NCI-H2196 (cell line): ENCODE measurements at regions not wholly inside any gene's neighbourhood (a gene's known extent, or its start where the extent isn't known, plus 50 kb on each side); places are given as distances from the start of the nearest gene placed in this dataset.

ENCODE experiments used
- DNase-seq: peaks from one replicate; lab custom pipeline; 2025; ENCODE audit not compliant: unreplicated experiment; lab: John Stamatoyannopoulos, UW

DNA sequence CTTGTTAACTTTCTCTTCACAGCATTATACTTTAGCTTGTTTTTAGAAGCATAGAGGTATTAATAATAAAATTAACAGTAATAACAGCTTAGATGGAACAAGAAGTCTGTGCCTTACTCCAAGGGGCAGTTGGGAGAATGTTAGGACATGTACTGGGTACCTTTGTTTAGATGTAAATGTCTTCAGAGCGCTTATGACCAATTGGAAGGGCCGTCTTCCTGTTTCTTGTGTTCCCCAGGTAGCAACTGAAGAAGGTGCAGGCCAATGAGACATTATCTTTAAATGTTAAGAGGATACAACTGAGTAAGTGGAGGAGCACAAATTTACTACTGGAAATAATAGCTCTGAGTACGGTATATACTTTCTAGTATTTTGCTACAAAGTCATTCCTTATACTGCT, 180.9 kb upstream of the SYT1 start:
- no peak for DNase-seq

- no peak for DNase-seq
These were observed 180.2 kb upstream of the SYT1 start for GRCh38 chr12:78684419-78684818.

DNA sequence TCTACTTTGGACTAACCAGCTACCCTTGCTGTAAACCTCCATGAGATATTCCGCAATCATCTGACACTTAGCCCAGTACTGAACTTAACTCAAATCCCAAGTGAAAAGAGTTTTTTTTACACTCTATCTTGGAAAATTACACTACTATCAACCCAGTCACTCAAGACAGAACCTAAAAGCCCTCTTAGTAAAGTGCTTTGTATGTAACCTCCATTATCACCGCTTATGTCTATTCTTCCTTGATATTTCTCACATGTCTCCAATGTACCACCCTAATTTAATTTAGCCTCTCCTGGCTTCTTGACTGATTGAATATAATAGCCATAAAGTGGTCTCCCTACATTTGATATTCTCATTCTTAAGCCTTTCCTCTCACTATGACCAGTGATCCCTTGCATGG, 168.8 kb upstream of the SYT1 start:
- no peak for DNase-seq

- no peak for DNase-seq
These were observed 168.3 kb upstream of the SYT1 start for GRCh38 chr12:78696267-78696666.

GRCh38 chr12:78697817-78698415, 166.7 kb upstream of the SYT1 start:
- DNase-seq: no peak

- DNase-seq: no peak
These were observed 165.8 kb upstream of the SYT1 start for GRCh38 chr12:78698747-78699146.

DNA sequence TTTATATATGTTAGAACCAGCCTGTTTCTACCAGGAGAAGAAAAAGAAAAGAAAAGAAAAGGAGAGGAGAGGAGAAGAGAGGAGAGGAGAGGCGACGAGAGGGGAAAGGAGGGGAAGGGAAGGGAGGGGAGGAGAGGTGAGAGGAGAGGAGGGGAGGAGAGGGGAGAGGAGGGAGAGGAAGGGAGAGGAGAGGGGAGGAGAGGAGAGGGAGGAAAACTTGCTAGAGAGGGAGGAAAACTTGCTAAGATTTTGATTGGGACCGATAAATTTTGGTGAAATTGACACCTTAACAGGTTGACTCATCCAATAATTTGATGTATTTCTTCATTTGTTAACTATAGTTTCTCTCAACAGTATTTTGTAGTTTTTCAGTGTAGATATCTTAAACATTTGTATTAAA, 164.0 kb upstream of the SYT1 start:
- no peak for DNase-seq

DNA sequence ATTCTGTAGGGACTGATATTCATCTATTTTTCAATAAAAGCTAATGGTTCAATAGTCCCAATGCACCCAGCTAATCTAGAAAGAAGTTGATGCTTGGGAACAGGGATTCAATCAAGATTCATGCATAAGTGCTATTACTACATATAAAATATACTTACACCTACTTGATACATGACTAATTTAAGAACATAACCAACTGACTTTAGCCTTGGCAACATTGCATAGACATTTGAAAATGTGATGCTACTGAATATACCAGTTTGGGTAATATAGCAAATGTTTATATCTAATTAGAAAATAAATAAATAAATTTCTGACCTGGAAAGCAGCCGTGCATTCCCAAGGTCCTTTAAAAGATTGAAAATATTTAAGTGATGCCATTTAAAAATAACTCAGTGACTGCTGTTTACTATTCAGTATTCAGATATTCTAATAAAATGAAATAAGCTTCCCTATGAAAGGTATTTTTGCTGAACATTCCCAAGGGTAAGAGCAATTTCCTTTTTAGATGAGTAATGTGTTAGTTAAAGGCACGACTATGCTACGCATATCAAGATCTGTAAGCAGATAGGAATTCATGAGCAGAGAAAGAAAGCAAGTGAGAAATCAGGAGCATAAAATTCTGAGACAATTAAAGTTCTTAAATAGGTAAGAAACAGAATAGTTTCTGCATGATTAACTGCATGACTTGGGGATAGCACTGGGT, 160.6 kb upstream of the SYT1 start:
- DNase-seq: no peak

DNA sequence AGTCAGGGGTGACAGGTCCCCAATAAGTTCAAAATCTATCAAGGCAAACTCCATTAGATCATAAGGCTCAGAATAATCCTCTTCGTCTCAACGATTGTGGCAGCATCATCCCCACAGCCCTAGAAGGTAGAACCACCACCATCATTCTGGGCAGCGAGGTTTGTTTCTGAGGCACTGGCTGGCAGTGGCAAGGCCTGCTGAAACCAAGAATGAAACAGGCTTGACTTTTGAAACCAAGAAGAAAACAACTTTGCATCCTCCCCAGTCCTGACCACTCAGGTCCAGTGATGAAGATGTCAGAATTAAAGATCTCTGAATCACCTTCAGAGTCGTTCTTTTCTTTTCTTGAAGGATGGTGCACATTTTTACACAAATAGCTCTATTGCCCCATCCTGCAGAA, 152.6 kb upstream of the SYT1 start:
- no peak for DNase-seq

- no peak for DNase-seq
These were observed 151.6 kb upstream of the SYT1 start for GRCh38 chr12:78712834-78713481.

DNA sequence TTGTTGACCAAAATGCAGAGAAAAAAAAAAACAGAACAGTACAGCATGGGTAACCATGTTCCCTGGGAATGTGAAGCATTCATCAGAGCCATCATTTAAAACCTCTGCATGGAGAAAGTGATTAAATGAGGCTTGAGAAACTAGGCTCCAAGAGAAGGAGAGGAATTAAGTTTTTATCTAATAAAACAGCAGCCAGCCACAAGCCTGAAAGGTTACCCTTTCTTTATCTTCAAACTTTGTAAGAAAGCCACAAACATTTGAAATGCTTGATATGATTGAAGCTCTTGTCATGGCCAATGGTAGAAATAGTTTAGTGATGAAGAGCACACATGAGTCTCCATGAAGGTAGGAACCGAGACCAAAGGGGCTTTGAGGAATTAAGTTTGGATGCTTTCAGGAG, 144.9 kb upstream of the SYT1 start:
- DNase-seq: no peak

- no peak for DNase-seq
These were observed 142.7 kb upstream of the SYT1 start for GRCh38 chr12:78721906-78722305.

DNA sequence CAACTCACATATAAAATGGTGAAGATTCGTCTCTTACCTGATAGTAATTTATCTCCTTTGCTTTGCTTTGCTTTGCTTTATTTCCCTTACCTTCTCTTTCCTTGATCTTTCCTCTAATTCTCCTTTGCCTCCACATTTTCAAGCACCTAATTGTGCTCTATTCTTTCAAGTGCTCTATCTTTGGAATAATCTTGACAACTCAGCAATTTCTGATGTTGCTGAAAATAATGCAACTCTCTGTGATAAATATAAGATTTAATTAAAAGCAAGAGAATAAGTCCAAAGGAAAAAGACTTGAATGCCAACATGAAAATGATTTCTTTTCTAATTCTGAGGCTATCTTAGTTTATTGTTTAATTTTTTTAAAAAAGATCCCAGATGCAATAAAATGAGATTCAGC, 139.5 kb upstream of the SYT1 start:
- DNase-seq: no peak

- DNase-seq: peak; percentile 37
These were observed 138.5 kb upstream of the SYT1 start for GRCh38 chr12:78725951-78726580.

DNA sequence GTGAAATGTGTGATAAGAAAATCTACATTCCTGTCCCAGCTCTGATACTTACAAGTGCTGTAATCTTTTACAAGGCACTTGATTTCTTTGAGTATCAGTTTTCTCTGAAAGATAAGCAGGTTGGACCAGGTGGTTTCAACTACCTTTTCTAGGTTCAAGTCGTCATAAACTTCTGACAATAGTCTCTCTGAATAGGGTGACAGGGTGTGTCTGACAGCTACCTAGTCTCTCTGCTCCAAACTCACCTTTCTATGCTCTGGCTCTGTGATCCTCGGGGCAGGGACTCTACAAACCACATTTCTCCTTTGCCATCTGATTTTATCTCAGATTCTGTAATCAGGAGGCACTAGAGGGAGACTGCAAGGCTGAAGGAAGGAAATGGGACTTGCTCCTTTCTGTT, 137.7 kb upstream of the SYT1 start:
- DNase-seq: no peak

DNA sequence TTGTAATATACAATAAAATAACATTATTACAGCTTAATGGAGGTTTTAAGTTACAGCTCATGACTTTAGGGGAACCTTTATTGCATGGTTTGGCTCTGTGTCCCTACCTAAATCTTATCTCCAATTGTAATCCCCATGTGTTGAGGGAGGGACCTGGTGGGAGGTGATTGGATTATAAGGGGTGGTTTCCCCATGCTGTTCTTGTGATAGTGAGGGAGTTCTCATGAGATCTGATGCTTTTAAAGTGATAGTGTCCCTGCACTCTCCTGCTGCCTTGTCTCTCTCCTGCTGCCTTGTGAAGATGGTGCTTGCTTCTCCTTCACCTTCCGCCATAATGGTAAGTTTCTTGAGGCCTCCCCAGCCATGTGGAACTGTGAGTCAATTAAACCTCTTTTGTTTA, 132.1 kb upstream of the SYT1 start:
- no peak for DNase-seq

DNA sequence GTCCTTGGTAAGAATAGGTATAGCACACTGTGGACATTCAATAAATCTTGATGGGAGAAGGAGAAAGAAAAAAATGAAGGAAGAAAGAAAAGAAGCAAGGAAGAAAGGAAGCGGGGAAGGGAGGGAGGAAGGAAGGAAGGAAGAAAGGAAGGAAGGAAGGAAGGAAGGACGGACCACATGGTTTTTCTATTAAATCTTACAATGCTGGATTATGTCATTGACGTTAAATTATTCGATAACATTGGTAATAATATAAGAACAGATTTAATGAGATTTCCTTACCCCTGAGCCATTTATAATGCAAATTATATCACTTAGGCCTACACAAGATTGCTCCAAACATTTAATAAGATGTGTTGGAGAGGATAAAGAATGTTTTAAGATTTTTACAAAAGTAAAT, 124.9 kb upstream of the SYT1 start:
- no peak for DNase-seq

DNA sequence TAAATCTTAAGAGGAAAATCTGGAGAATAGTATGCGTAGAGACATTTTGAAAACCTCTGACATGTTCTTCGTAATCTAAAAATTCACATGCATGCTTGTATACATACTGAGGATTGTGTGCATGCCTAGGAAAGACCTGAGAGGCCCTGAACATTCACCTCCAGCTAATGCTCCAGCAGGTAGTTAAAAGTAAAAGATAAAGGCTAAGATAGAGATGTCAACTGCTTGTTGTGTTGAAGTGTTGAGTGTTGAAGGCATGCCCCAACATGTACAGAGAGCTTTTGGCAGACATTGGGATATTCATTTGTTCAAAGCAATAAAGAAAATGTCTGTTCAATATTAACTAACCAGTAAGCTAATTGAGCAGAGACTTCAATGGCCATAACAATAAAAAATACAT, 118.6 kb upstream of the SYT1 start:
- no peak for DNase-seq

DNA sequence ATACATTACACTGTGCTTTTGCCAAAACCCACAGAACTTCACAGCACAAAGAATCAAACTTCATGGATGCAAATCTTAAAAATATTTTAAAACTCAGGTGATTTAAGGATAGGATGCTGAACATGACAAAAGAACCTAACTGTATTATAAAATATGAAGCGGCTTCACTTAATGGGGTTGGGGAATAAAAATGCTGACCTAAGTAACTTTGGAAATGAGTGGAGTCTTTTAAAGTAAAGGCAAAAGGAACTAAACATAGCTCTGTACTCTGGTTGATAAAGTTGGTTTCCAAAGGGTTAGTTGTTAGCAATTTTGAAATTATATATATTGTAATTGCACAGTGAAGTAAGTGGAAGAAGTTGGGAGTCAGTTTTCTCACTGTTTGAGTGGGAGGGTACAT, 111.5 kb upstream of the SYT1 start:
- DNase-seq: no peak

DNA sequence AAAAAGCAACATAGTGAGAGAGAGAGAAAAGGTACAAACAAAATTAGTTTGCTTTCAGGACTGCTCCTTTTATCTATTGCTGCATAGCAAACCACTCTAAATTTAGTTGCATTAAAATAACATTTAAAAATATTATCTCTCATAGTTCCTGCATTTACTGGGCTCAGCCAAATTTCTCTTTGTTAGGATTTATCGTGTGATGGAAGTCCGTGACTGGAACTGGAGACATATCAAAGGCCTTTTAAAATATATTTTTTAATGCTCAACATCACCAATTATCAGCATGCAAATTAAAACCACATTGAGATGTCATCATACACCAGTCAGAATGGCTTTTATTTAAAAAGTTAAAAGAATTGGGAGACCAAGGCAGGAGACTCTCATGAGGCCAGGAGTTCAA, 107.6 kb upstream of the SYT1 start:
- DNase-seq: no peak

GRCh38 chr12:78759367-78759766, 105.2 kb upstream of the SYT1 start:
- DNase-seq: no peak

DNA sequence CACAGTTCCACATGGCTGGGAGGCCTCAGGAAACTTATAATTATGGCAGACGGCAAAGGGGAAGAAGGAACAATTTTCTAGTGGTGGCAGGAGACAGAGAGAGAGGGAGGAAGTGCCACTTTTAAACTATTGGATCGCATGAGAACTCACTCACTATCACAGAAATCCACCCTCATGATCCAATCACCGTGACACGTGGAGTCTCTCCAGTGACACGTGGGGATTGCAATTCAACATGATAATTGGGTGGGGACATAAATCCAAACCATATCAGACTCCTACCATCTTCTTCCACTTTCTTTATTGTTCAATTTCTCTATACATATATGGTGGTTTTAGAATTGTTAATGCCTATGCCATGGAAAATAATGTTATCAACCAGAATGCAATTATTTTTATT, 103.7 kb upstream of the SYT1 start:
- DNase-seq: no peak
